Muscle layer of colon (tissue), 2 donors: ENCODE measurements at regions not wholly inside any gene's neighbourhood (a gene's known extent, or its start where the extent isn't known, plus 50 kb on each side); places are given as distances from the start of the nearest gene placed in this dataset.

Experiments
- H3K27ac ChIP-seq: one replicate; pipeline ENCODE4 v1.7.0; 2013; ENCODE audit warnings: low read depth, mild to moderate bottlenecking, low read length, moderate library complexity
- H3K27me3 ChIP-seq, 2 donors: one replicate each; pipeline ENCODE4 v1.7.0; 2013; ENCODE audit warnings: low read length in 2 of 2, mild to moderate bottlenecking in 2 of 2; ENCODE audit not compliant: insufficient read depth in 2 of 2, control insufficient read depth in 1 of 2
- H3K36me3 ChIP-seq: one replicate; pipeline ENCODE4 v1.7.0; 2013; ENCODE audit warnings: mild to moderate bottlenecking, low read length; ENCODE audit not compliant: insufficient read depth
- H3K4me1 ChIP-seq: one replicate; pipeline ENCODE4 v1.7.0; 2013; ENCODE audit warnings: mild to moderate bottlenecking, low read length; ENCODE audit not compliant: insufficient read depth
- H3K4me3 ChIP-seq, 2 donors: one replicate each; pipeline ENCODE4 v1.7.0; 2013; ENCODE audit warnings: low read length in 2 of 2, low read depth in 1 of 2, mild to moderate bottlenecking in 1 of 2, moderate library complexity in 1 of 2
- H3K9ac ChIP-seq: one replicate; pipeline ENCODE4 v1.7.0; 2013; ENCODE audit warnings: low read length
- H3K9me3 ChIP-seq: one replicate; pipeline ENCODE4 v1.7.0; 2013; ENCODE audit warnings: mild to moderate bottlenecking, low read length
- donor health status: abdominal sarcoma.
- donor health status: Adenocarcinoma of cecum.

GRCh38 chr17:65278820-65279184, 141.6 kb downstream of the RGS9 start:
- H3K9ac ChIP-seq = no peak overlapping the region

DNA sequence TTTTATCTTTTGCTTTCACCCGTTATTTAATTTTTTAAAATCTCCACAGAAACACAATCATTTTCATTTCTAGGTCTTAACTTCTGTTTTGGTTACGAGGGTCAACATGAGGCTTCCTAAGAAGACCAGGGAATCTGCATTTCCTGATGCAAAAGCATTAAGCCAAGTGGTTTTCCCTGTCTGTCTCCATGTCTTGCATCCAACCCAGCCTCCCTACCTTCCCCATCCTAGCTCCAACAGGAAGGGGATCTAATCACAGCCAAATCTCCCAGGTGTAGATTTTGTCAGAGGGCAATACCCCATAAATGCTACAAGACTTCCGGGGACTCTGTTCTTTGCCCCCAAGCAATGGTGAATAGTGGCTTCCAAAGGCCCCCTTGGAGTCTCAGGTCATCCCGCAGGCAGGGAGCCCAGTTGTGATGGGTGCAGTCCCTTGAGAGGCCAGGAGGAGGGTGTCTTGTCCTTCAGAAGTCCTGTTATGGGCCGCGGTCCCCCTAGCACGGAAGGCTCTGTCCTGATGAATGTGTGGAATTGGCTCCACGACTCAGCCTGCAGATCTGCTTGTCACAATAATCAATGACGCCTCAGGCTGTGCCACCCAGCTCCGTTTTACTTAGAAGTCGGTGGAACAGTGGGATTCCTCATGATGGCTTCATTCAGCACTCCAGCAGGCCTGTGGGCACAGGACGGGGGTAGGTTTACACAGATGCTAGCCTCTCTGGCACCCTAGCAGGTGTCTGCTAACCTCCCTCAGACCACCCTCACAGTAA, 141.1 kb downstream of the RGS9 start:
- Histone ChIP-seq H3K27ac (no peak overlapping the region), H3K27me3 (no peaks in the 10 kb centered on the region), H3K9ac (no peak overlapping the region), H3K9me3 (no peaks in the 10 kb centered on the region), H3K4me3 (no peak overlapping the region), H3K36me3 (no peaks in the 10 kb centered on the region), H3K4me1 (peaks cover 10% of the 10 kb centered on the region)

More at GRCh38 chr17:65278820-65279184, 141.6 kb downstream of the RGS9 start:
- Histone ChIP-seq H3K9me3 (no peaks in the 10 kb centered on the region), H3K27ac (no peak overlapping the region), H3K27me3 (no peaks in the 10 kb centered on the region), H3K4me3 (no peak overlapping the region), H3K4me1 (peaks cover 10% of the 10 kb centered on the region), H3K36me3 (no peaks in the 10 kb centered on the region)

DNA sequence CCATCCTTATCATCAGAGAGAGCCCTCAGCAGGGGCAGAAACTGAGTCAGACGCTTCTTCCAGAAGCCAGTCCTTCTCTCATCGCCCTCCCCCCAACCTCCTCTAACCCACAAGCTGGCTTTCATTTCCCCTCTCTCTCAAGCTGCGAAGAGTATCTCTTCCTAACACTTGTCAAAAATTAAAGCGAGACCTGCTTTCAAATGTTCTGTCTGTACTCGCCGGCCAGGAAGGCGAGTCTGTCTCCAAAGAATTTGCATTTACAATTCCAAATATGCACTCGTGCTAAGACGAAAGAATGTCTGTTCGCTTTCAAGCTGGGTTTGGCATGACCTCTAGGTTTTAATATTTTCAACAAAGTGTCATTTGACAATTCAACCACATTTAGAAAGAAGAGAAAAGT, 140.4 kb downstream of the RGS9 start:
- Histone ChIP-seq H3K4me1 (peaks cover 10% of the 10 kb centered on the region), H3K27ac (no peak overlapping the region), H3K9ac (no peak overlapping the region), H3K27me3 (no peaks in the 10 kb centered on the region), H3K36me3 (no peaks in the 10 kb centered on the region), H3K9me3 (no peaks in the 10 kb centered on the region), H3K4me3 (no peak overlapping the region)
